ENCODE measurements at regions not wholly inside any gene's neighbourhood (a gene's known extent, or its start where the extent isn't known, plus 50 kb on each side); places are given as distances from the start of the nearest gene placed in this dataset.

DNA sequence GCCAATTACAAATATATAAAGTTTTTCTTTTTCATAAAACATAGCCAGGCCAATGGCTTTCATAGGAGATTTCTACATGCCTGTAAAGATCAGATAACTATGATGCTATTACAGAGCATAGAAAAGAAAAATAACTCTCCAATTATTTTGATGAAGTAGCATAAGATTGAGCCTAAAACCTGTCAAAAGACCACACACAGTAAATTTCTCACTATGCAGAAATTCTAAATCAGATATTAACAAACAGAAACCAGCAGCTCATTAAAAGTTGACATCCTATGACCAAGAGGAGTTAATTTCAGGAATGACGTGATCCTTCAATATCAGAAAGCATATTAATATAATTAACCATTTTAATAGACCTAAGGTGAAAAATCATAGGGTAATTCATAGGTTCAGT lies 139.0 kb upstream of the PIEZO2 start:
- WGBS (ENCODE audit: insufficient coverage), result no CpG with 5 or more reads among the region's 1 CpG
- H3K9me3 ChIP-seq, result no peaks in the 10 kb centered on the region
- H3K4me3 Mint-ChIP-seq, result no peak overlapping the region
- H3K27me3 ChIP-seq (replicated peaks in 1 of 2; ENCODE audit: control insufficient read depth in 2 of 2, extremely low read depth in 1 of 2, insufficient read depth in 2 of 2, low read length in 1 of 2), result no peaks in the 10 kb centered on the region
- H3K4me1 ChIP-seq (ENCODE audit: control insufficient read depth in 1 of 2, extremely low read depth in 1 of 2, insufficient read depth in 2 of 2, low read length in 2 of 2), result no peaks in the 10 kb centered on the region
- no peaks in the 10 kb centered on the region for H3K36me3 ChIP-seq (ENCODE audit: control insufficient read depth in 2 of 2, extremely low read depth in 1 of 2, insufficient read depth in 1 of 2, low read length in 1 of 2)
- CTCF ChIA-PET, result no interaction called here
- no peaks in the 10 kb centered on the region for H3K36me3 Mint-ChIP-seq
- DNase-seq, result no peak
- H3K4me1 Mint-ChIP-seq, result no peaks in the 10 kb centered on the region
- no peaks in the 10 kb centered on the region for H3K27me3 Mint-ChIP-seq
- ATAC-seq (replicated peaks in 1 of 4), result no peak
- H3K9me3 Mint-ChIP-seq, result no peaks in the 10 kb centered on the region
- no peak overlapping the region for H3K27ac ChIP-seq (ENCODE audit: low read length)
- H3K27ac Mint-ChIP-seq, result no peak overlapping the region
- no peak overlapping the region for H3K4me3 ChIP-seq (ENCODE audit: control insufficient read depth in 1 of 2, extremely low read depth in 1 of 2, low read length in 1 of 2)
- POLR2A ChIA-PET, result no interaction called here

DNA sequence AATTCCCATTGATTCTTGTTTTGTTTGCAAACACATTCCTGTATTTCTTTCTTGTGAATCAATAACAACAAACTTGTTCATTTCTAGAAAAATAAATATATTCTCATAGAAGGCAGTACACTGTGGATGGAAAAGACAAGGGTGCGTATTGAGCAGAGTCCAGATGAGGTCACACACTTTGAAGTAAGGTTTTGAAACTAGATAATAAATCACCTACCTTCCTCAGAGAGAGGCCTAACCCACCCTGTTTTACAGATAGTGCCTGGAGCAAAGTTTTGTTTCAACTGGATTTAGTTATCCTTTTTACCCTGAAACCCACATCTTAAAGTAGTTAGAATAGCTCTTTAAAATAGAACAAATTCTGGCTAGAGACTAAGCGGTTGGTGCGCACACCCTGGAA lies 137.1 kb upstream of the PIEZO2 start:
- ChIA-PET POLR2A (no interaction called here), CTCF (no interaction called here)
- no peak for DNase-seq

DNA sequence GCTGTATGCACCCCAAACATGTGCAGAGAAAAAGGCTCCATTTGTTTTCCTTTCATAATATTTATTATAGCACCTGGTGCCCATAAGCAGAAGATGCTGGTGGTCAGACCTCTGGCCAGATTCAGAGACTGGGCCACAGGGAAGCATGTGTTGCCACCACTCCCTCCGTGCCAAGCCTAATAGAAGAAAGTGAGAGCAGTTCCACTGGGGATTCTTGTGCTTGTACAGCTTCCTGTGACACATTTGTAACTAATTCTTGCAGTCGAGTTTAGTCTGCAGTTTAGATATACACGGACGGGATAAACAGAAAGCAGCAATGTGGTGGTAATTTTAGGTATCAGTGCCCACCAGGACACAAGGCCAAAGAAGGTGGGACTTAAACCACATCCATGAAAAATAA lies 135.4 kb upstream of the PIEZO2 start:
- Mint-ChIP-seq H3K27me3 (no peaks in the 10 kb centered on the region), H3K36me3 (no peaks in the 10 kb centered on the region), H3K4me3 (no peak overlapping the region), H3K9me3 (peaks cover 0 to under 1% (median 0%) of the 10 kb centered on the region in 3 donors), H3K4me1 (no peaks in the 10 kb centered on the region), H3K27ac (no peak overlapping the region)
- Histone ChIP-seq H3K4me1 (ENCODE audit: control insufficient read depth in 1 of 2, extremely low read depth in 1 of 2, insufficient read depth in 2 of 2, low read length in 2 of 2) (no peaks in the 10 kb centered on the region), H3K27me3 (replicated peaks in 1 of 2; ENCODE audit: control insufficient read depth in 2 of 2, extremely low read depth in 1 of 2, insufficient read depth in 2 of 2, low read length in 1 of 2) (no peaks in the 10 kb centered on the region), H3K27ac (ENCODE audit: low read length) (no peak overlapping the region), H3K9me3 (no peaks in the 10 kb centered on the region), H3K36me3 (ENCODE audit: control insufficient read depth in 2 of 2, extremely low read depth in 1 of 2, insufficient read depth in 1 of 2, low read length in 1 of 2) (no peaks in the 10 kb centered on the region), H3K4me3 (ENCODE audit: control insufficient read depth in 1 of 2, extremely low read depth in 1 of 2, low read length in 1 of 2) (no peak overlapping the region)
- POLR2A ChIA-PET, result no interaction called here
- DNase-seq (no peak), ATAC-seq (replicated peaks in 1 of 4) (no peak)
- CTCF ChIA-PET, result no interaction called here
- WGBS (ENCODE audit: insufficient coverage), result 57% methylated on average over 1 of the region's 4 CpGs

More for the DNA sequence above, 137.1 kb upstream of the PIEZO2 start:
- H3K27me3 Mint-ChIP-seq, result no peaks in the 10 kb centered on the region
- no peaks in the 10 kb centered on the region for H3K9me3 ChIP-seq
- H3K27ac Mint-ChIP-seq, result no peak overlapping the region
- H3K4me1 ChIP-seq (ENCODE audit: control insufficient read depth in 1 of 2, extremely low read depth in 1 of 2, insufficient read depth in 2 of 2, low read length in 2 of 2), result no peaks in the 10 kb centered on the region
- no peak overlapping the region for H3K27ac ChIP-seq (ENCODE audit: low read length)
- no peaks in the 10 kb centered on the region for H3K36me3 ChIP-seq (ENCODE audit: control insufficient read depth in 2 of 2, extremely low read depth in 1 of 2, insufficient read depth in 1 of 2, low read length in 1 of 2)
- H3K27me3 ChIP-seq (replicated peaks in 1 of 2; ENCODE audit: control insufficient read depth in 2 of 2, extremely low read depth in 1 of 2, insufficient read depth in 2 of 2, low read length in 1 of 2), result no peaks in the 10 kb centered on the region
- no peak for ATAC-seq (replicated peaks in 1 of 4)
- H3K9me3 Mint-ChIP-seq, result no peaks in the 10 kb centered on the region
- H3K4me3 ChIP-seq (ENCODE audit: control insufficient read depth in 1 of 2, extremely low read depth in 1 of 2, low read length in 1 of 2), result no peak overlapping the region
- H3K4me3 Mint-ChIP-seq, result no peak overlapping the region
- WGBS (ENCODE audit: insufficient coverage), result 100% methylated on average over 2 of the region's 3 CpGs
- no peaks in the 10 kb centered on the region for H3K4me1 Mint-ChIP-seq
- H3K36me3 Mint-ChIP-seq, result no peaks in the 10 kb centered on the region

DNA sequence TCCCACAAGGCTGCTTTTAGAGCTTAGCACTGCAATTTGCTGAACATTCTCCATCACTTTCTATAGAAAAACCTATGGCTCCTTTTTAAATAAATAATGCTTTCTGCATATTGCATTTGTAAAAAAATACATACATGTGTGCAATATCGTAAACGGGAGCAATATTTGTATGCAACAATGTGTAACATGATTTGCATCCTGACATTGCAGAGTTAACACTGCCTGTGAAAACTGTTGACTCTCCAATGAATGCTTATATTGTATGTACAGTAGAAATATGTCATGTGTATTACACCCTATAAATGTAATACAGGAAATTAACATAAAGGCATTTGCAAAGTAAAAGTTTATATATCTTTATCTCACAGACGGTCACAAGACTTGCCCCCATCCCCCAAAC lies 135.0 kb upstream of the PIEZO2 start:
- Histone ChIP-seq H3K4me1 (ENCODE audit: control insufficient read depth in 1 of 2, extremely low read depth in 1 of 2, insufficient read depth in 2 of 2, low read length in 2 of 2) (no peaks in the 10 kb centered on the region), H3K9me3 (no peaks in the 10 kb centered on the region), H3K27ac (ENCODE audit: low read length) (no peak overlapping the region), H3K27me3 (replicated peaks in 1 of 2; ENCODE audit: control insufficient read depth in 2 of 2, extremely low read depth in 1 of 2, insufficient read depth in 2 of 2, low read length in 1 of 2) (no peaks in the 10 kb centered on the region), H3K4me3 (ENCODE audit: control insufficient read depth in 1 of 2, extremely low read depth in 1 of 2, low read length in 1 of 2) (no peak overlapping the region), H3K36me3 (ENCODE audit: control insufficient read depth in 2 of 2, extremely low read depth in 1 of 2, insufficient read depth in 1 of 2, low read length in 1 of 2) (no peaks in the 10 kb centered on the region)
- Mint-ChIP-seq H3K27me3 (no peaks in the 10 kb centered on the region), H3K36me3 (no peaks in the 10 kb centered on the region), H3K9me3 (peaks cover 0 to 4% (median 0%) of the 10 kb centered on the region in 3 donors), H3K4me3 (no peak overlapping the region), H3K4me1 (no peaks in the 10 kb centered on the region), H3K27ac (no peak overlapping the region)
- WGBS (ENCODE audit: insufficient coverage), result no CpG with 5 or more reads among the region's 3 CpGs
- no peak for ATAC-seq (replicated peaks in 1 of 4)
- CTCF ChIA-PET, result no interaction called here
- no peak for DNase-seq
- POLR2A ChIA-PET, result no interaction called here

DNA sequence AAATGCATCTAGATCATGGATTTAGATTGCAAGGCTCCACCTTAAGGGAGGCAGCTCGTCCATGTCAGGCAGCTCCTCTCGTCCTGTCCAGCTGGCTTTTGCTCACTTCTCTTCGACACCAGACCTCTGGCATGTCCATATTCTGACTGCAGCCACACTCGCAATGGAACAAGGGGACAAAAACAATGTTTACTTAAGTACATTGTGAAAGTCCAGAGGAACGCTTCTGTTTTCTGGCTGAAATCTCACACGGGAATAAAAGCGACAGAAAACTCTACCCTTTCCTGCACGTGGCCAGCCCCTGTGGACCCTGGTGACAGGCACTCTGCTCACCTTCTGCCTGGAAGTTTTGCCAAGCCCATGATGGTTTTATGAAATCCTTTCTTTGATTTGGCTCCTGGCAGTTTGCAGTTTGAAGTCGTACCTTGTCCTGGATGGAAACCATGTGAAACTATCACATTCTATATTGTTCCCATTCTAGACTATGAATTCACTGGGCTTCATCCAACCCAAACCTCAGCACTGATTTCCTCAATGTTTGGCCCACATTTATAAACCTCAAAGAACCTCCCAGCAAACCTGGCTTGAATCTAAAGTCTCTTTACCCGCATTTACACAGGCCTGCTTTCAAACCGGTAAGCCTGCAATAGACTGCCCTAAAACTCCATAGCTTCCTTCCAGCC lies 134.3 kb upstream of the PIEZO2 start:
- CTCF ChIA-PET, result no interaction called here
- Mint-ChIP-seq H3K27me3 (no peaks in the 10 kb centered on the region), H3K36me3 (no peaks in the 10 kb centered on the region), H3K9me3 (peaks cover 0 to 4% (median 0%) of the 10 kb centered on the region in 3 donors), H3K27ac (no peak overlapping the region), H3K4me3 (no peak overlapping the region), H3K4me1 (no peaks in the 10 kb centered on the region)
- ATAC-seq (replicated peaks in 1 of 4) (no peak), DNase-seq (no peak)
- POLR2A ChIA-PET, result no interaction called here
- WGBS (ENCODE audit: insufficient coverage), result 90% methylated on average over 9 of the region's 11 CpGs
- no peaks in the 10 kb centered on the region for H3K27me3 ChIP-seq (replicated peaks in 1 of 2; ENCODE audit: control insufficient read depth in 2 of 2, extremely low read depth in 1 of 2, insufficient read depth in 2 of 2, low read length in 1 of 2)
- H3K27ac ChIP-seq (ENCODE audit: low read length), result no peak overlapping the region
- H3K36me3 ChIP-seq (ENCODE audit: control insufficient read depth in 2 of 2, extremely low read depth in 1 of 2, insufficient read depth in 1 of 2, low read length in 1 of 2), result no peaks in the 10 kb centered on the region
- no peaks in the 10 kb centered on the region for H3K9me3 ChIP-seq
- no peak overlapping the region for H3K4me3 ChIP-seq (ENCODE audit: control insufficient read depth in 1 of 2, extremely low read depth in 1 of 2, low read length in 1 of 2)
- no peaks in the 10 kb centered on the region for H3K4me1 ChIP-seq (ENCODE audit: control insufficient read depth in 1 of 2, extremely low read depth in 1 of 2, insufficient read depth in 2 of 2, low read length in 2 of 2)

DNA sequence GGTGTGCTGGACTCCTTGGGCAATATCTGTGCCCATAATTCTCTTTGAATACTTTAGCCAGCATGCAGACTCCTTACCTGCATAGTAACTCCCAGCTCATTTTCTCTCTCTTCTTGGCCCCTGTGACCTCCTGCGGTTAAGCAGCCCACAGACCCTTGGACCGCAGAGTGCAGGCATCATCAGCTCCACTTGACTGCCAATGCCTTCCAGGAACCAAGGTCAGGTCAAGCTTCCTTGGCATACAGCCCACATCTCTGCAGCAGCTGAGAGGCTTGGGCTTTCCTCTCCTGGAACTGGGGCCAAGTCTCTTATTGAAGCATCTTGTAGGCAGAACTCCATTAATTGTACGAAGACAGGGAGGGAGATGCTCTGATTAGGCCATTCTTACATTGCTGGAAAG lies 130.1 kb upstream of the PIEZO2 start:
- no peak for ATAC-seq (replicated peaks in 1 of 4)
- POLR2A ChIA-PET, result no interaction called here
- no peak overlapping the region for H3K4me3 Mint-ChIP-seq

DNA sequence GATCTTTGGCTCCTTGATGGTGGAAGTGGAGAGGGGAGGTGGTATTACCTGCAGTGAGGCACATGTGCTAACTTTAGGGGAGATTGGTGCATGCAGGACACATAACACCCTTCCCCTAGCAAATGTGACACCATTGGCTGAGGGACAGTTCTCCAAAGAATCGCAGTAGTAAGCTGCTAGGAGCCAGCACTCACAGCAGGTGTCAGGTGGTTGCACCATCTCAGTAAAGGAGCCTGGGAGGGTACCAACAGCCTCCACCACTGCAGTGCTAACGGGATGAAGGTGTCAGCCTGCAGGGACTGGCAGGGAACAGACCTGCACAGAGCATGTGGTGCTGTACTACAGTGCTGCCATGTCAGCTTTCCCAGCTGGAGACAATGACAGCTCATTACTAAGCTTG lies 127.3 kb upstream of the PIEZO2 start:
- peaks cover 0 to 8% (median 0%) of the 10 kb centered on the region in 3 donors for H3K9me3 Mint-ChIP-seq
- Histone ChIP-seq H3K27ac (ENCODE audit: low read length) (no peak overlapping the region), H3K9me3 (no peaks in the 10 kb centered on the region), H3K27me3 (replicated peaks in 1 of 2; ENCODE audit: control insufficient read depth in 2 of 2, extremely low read depth in 1 of 2, insufficient read depth in 2 of 2, low read length in 1 of 2) (no peaks in the 10 kb centered on the region), H3K4me3 (ENCODE audit: control insufficient read depth in 1 of 2, extremely low read depth in 1 of 2, low read length in 1 of 2) (no peak overlapping the region), H3K4me1 (ENCODE audit: control insufficient read depth in 1 of 2, extremely low read depth in 1 of 2, insufficient read depth in 2 of 2, low read length in 2 of 2) (no peaks in the 10 kb centered on the region), H3K36me3 (ENCODE audit: control insufficient read depth in 2 of 2, extremely low read depth in 1 of 2, insufficient read depth in 1 of 2, low read length in 1 of 2) (no peaks in the 10 kb centered on the region)
- ChIA-PET POLR2A (interaction anchor here in 1 of 2 donors (0.7 kb wide), 1 partner anchor 148 kb away, joined by 4 read pairs; no protein-coding TSS in a partner anchor), CTCF (no interaction called here)
- H3K4me3 Mint-ChIP-seq, result no peak overlapping the region
- 78% methylated on average over 2 of the region's 2 CpGs for WGBS (ENCODE audit: insufficient coverage)
- no peak overlapping the region for H3K27ac Mint-ChIP-seq
- H3K36me3 Mint-ChIP-seq, result no peaks in the 10 kb centered on the region
- H3K4me1 Mint-ChIP-seq, result no peaks in the 10 kb centered on the region
- H3K27me3 Mint-ChIP-seq, result no peaks in the 10 kb centered on the region
- no peak for DNase-seq
- no peak for ATAC-seq (replicated peaks in 1 of 4)

More for the DNA sequence above, 130.1 kb upstream of the PIEZO2 start:
- 91% methylated on average over 3 of the region's 3 CpGs for whole genome bisulfite sequencing (ENCODE audit: insufficient coverage)
- Histone ChIP-seq H3K36me3 (ENCODE audit: control insufficient read depth in 2 of 2, extremely low read depth in 1 of 2, insufficient read depth in 1 of 2, low read length in 1 of 2) (no peaks in the 10 kb centered on the region), H3K27ac (ENCODE audit: low read length) (no peak overlapping the region), H3K9me3 (no peaks in the 10 kb centered on the region), H3K4me3 (ENCODE audit: control insufficient read depth in 1 of 2, extremely low read depth in 1 of 2, low read length in 1 of 2) (no peak overlapping the region), H3K27me3 (replicated peaks in 1 of 2; ENCODE audit: control insufficient read depth in 2 of 2, extremely low read depth in 1 of 2, insufficient read depth in 2 of 2, low read length in 1 of 2) (no peaks in the 10 kb centered on the region), H3K4me1 (ENCODE audit: control insufficient read depth in 1 of 2, extremely low read depth in 1 of 2, insufficient read depth in 2 of 2, low read length in 2 of 2) (no peaks in the 10 kb centered on the region)
- Mint-ChIP-seq H3K36me3 (no peaks in the 10 kb centered on the region), H3K27ac (no peak overlapping the region), H3K9me3 (peaks cover 0 to 8% (median 0%) of the 10 kb centered on the region in 3 donors), H3K27me3 (no peaks in the 10 kb centered on the region), H3K4me1 (no peaks in the 10 kb centered on the region)
- CTCF ChIA-PET, result no interaction called here
- DNase-seq, result no peak

Data from T-cell (primary cell).